ENCODE measurements at regions not wholly inside any gene's neighbourhood (a gene's known extent, or its start where the extent isn't known, plus 50 kb on each side); places are given as distances from the start of the nearest gene placed in this dataset.
A peak's percentile ranks its signal among the peaks of the same experiment; 100 is the strongest.

DNA sequence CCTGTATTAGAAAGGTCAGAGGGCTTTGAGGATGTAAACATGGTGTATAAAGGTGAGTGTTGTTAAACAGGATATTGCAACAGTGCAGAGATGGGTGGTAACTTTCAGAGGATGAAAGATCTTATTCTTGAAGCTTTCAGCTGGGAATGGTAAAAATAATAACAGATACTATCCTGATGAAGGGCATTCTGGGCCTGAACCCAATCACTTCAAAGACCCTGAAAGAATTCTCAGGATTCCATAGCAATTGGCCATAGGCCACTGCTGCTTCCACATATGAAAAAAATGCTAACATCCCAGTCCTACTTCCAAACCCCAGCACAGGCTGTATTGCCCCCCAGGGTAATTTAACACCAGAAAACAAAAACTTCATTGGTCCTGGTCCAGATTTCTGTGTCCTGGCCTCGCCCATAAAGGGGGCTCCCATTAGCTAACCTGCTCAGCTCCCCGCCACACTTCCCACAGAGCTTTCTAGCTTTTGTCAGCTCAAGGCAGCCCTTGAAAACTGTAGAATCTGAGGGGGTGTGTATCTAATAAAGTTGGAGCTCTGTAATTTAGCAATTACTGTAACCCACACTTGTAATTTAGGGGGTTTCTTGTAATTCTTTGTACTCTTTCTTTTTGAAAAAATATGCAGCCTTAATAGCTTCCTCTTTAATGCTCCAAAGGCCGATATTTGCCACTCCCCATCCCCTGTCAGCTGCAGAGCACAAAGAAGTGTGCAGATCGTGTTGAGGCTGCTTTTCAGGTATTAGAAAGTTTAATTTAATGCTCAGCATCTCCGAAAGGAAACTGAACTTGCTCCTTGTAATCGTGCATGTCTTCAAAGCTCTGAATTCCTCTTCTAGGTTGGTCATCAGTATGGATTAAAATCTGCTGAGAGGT is 371.5 kb downstream of the SEC14L1 start:
- FAIRE-seq: no peak
- 13% methylated on average over 6 of the region's 6 CpGs for WGBS (ENCODE audit: low lambda C conversion rate)
- TF ChIP-seq, protein P1, sequence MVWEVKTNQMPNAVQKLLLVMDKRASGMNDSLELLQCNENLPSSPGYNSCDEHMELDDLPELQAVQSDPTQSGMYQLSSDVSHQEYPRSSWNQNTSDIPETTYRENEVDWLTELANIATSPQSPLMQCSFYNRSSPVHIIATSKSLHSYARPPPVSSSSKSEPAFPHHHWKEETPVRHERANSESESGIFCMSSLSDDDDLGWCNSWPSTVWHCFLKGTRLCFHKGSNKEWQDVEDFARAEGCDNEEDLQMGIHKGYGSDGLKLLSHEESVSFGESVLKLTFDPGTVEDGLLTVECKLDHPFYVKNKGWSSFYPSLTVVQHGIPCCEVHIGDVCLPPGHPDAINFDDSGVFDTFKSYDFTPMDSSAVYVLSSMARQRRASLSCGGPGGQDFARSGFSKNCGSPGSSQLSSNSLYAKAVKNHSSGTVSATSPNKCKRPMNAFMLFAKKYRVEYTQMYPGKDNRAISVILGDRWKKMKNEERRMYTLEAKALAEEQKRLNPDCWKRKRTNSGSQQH (CRISPR knock-in tag; IDR thresholded peaks at IDR 0.05; ENCODE audit: low read depth): no peak
- TF ChIP-seq NR2F2 (IDR thresholded peaks at IDR 0.05; ENCODE audit: borderline replicate concordance, low read depth): peak; percentile 100
- TF ChIP-seq, protein P2, sequence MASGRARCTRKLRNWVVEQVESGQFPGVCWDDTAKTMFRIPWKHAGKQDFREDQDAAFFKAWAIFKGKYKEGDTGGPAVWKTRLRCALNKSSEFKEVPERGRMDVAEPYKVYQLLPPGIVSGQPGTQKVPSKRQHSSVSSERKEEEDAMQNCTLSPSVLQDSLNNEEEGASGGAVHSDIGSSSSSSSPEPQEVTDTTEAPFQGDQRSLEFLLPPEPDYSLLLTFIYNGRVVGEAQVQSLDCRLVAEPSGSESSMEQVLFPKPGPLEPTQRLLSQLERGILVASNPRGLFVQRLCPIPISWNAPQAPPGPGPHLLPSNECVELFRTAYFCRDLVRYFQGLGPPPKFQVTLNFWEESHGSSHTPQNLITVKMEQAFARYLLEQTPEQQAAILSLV (CRISPR knock-in tag; IDR thresholded peaks at IDR 0.05; ENCODE audit: borderline replicate concordance): no peak
- TF ChIP-seq SP1 (IDR thresholded peaks at IDR 0.05): no peak
- TF ChIP-seq SP1 (CRISPR knock-in tag; IDR thresholded peaks at IDR 0.05): 0 out of 2 replicates have a peak, but pooled peaks have one; percentile 36
- peak; percentile 99 for TF ChIP-seq DPF2 (CRISPR knock-in tag; IDR thresholded peaks at IDR 0.05; ENCODE audit: borderline replicate concordance, low read depth)
- TF ChIP-seq ZFP82 (CRISPR knock-in tag; IDR thresholded peaks at IDR 0.05; ENCODE audit: borderline replicate concordance): no peak
- TF ChIP-seq ZNF138 (CRISPR knock-in tag; IDR thresholded peaks at IDR 0.05; ENCODE audit: low read depth): no peak
- TF ChIP-seq ZBTB8A (CRISPR knock-in tag; IDR thresholded peaks at IDR 0.05; ENCODE audit: borderline replicate concordance, low read depth): no peak
- TF ChIP-seq MIER2 (CRISPR knock-in tag; IDR thresholded peaks at IDR 0.05): peak; percentile 69; the same call in 1 of the 2 replicates
- TF ChIP-seq JUNB (CRISPR knock-in tag; IDR thresholded peaks at IDR 0.05; ENCODE audit: borderline replicate concordance): no peak
- peak; percentile 100 for TF ChIP-seq NR2F6 (IDR thresholded peaks at IDR 0.05)
- peak; percentile 100 for TF ChIP-seq NR2F6 (CRISPR knock-in tag; IDR thresholded peaks at IDR 0.05)
- TF ChIP-seq HIVEP1 (CRISPR knock-in tag; IDR thresholded peaks at IDR 0.05): no peak
- TF ChIP-seq ZSCAN22 (CRISPR knock-in tag; IDR thresholded peaks at IDR 0.05): no peak
- no peak for TF ChIP-seq KAT2B (IDR thresholded peaks at IDR 0.05; ENCODE audit: borderline replicate concordance, low read depth, low read length)
- TF ChIP-seq ZNF670 (CRISPR knock-in tag; IDR thresholded peaks at IDR 0.05; ENCODE audit: borderline replicate concordance): no peak
- TF ChIP-seq, protein P3, sequence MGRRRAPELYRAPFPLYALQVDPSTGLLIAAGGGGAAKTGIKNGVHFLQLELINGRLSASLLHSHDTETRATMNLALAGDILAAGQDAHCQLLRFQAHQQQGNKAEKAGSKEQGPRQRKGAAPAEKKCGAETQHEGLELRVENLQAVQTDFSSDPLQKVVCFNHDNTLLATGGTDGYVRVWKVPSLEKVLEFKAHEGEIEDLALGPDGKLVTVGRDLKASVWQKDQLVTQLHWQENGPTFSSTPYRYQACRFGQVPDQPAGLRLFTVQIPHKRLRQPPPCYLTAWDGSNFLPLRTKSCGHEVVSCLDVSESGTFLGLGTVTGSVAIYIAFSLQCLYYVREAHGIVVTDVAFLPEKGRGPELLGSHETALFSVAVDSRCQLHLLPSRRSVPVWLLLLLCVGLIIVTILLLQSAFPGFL (CRISPR knock-in tag; IDR thresholded peaks at IDR 0.05): no peak
- TF ChIP-seq, protein P4, sequence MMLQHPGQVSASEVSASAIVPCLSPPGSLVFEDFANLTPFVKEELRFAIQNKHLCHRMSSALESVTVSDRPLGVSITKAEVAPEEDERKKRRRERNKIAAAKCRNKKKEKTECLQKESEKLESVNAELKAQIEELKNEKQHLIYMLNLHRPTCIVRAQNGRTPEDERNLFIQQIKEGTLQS (CRISPR knock-in tag; IDR thresholded peaks at IDR 0.05): peak; percentile 62; the same call in 1 of the 2 replicates
- TF ChIP-seq, protein P5, sequence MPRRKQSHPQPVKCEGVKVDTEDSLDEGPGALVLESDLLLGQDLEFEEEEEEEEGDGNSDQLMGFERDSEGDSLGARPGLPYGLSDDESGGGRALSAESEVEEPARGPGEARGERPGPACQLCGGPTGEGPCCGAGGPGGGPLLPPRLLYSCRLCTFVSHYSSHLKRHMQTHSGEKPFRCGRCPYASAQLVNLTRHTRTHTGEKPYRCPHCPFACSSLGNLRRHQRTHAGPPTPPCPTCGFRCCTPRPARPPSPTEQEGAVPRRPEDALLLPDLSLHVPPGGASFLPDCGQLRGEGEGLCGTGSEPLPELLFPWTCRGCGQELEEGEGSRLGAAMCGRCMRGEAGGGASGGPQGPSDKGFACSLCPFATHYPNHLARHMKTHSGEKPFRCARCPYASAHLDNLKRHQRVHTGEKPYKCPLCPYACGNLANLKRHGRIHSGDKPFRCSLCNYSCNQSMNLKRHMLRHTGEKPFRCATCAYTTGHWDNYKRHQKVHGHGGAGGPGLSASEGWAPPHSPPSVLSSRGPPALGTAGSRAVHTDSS (CRISPR knock-in tag; conservative IDR thresholded peaks at IDR 0.05): no peak

More for the DNA sequence above, 371.5 kb downstream of the SEC14L1 start:
- H3K27ac ChIP-seq (ENCODE audit: extremely low read length, insufficient read depth, low read length): peak overlapping the region; percentile 81
- ATAC-seq (peak; percentile 81), DNase-seq (ENCODE audit: low spot score) (peak; percentile 99)
- no peaks in the 10 kb centered on the region for H3K36me3 ChIP-seq (replicated peaks in 1 of 2; ENCODE audit: control insufficient read depth in 1 of 2, insufficient read depth in 2 of 2, low read length in 2 of 2)
- no peak overlapping the region for H2AFZ ChIP-seq (ENCODE audit: low read length)
- peaks cover 7% of the 10 kb centered on the region; the same call in 1 of the 2 replicates for H3K9me3 ChIP-seq (ENCODE audit: low read length)
- no peaks in the 10 kb centered on the region for H3K27me3 ChIP-seq (ENCODE audit: control insufficient read depth in 1 of 2, insufficient read depth in 2 of 2, low read length in 2 of 2)
- intact Hi-C loops (cut with micrococcal nuclease; ENCODE audit: unreplicated experiment) (no loop called here), in situ Hi-C loops (cut with HindIII; ENCODE audit: extremely low pct_ligation_motif_present, low pct_unique_long_range_greater_than_20kb) (no loop called here)
- H3K4me3 ChIP-seq (replicated peaks in 1 of 3; ENCODE audit: insufficient read depth in 1 of 3, low read depth in 2 of 3, low read length in 3 of 3): peak overlapping the region; percentile 23 to 38 (median 29); a peak in 3 of 6 replicates
- H3K79me2 ChIP-seq (ENCODE audit: insufficient read depth, low read length): no peaks in the 10 kb centered on the region
- TSS peak; percentile 58 for BruUV-seq (replicated peaks)
- H4K20me1 ChIP-seq (ENCODE audit: insufficient read depth, low read length): no peaks in the 10 kb centered on the region
- CTCF ChIA-PET (ENCODE audit: low intra/inter-chr PET ratio, low total read pairs): no interaction called here
- POLR2A ChIA-PET: interaction anchor here (0.6 to 2.2 kb wide), 5 partner anchors 58 to 542 kb away, joined by 4 to 7 read pairs (median 7); partner anchors contain the start of gene TNRC6C
- H3K4me2 ChIP-seq (ENCODE audit: low read depth, low read length): peak overlapping the region; percentile 76
- peaks cover 77% of the 10 kb centered on the region for H3K4me1 ChIP-seq (ENCODE audit: insufficient read depth, low read length)
- H3K9ac ChIP-seq (ENCODE audit: insufficient read depth, low read depth, low read length): peak overlapping the region; percentile 65

All from HepG2 (cell line).